ENCODE measurements at regions not wholly inside any gene's neighbourhood (a gene's known extent, or its start where the extent isn't known, plus 50 kb on each side); places are given as distances from the start of the nearest gene placed in this dataset.
"Not testable (repeated sequence)": the region's sequence is repeated elsewhere in the genome, so short reads cannot be mapped to it uniquely, and the experiment has no call there.

GRCh38 chr3:22843854-22844253 lies 359.3 kb upstream of the UBE2E2 start:
- no peak overlapping the region for H3K27ac ChIP-seq
- no peak for TF ChIP-seq CTCF (conservative IDR thresholded peaks at IDR 0.05)

- TF ChIP-seq CTCF (conservative IDR thresholded peaks at IDR 0.05) = no peak
- H3K27ac ChIP-seq = no peak overlapping the region
Observed at GRCh38 chr3:22846566-22846965, 356.6 kb upstream of the UBE2E2 start.

GRCh38 chr3:22849583-22849982 lies 353.5 kb upstream of the UBE2E2 start:
- H3K27ac ChIP-seq = not testable (repeated sequence)

GRCh38 chr3:22856811-22857210 lies 346.3 kb upstream of the UBE2E2 start:
- no peak overlapping the region for H3K27ac ChIP-seq
- no peak for TF ChIP-seq CTCF (conservative IDR thresholded peaks at IDR 0.05)

- TF ChIP-seq CTCF (conservative IDR thresholded peaks at IDR 0.05) = no peak
Observed at GRCh38 chr3:22858486-22858885, 344.6 kb upstream of the UBE2E2 start.

GRCh38 chr3:22859618-22860017 lies 343.5 kb upstream of the UBE2E2 start:
- no peak for TF ChIP-seq CTCF (conservative IDR thresholded peaks at IDR 0.05)
- H3K27ac ChIP-seq = peak overlapping the region; percentile 48

More at GRCh38 chr3:22858486-22858885, 344.6 kb upstream of the UBE2E2 start:
- H3K27ac ChIP-seq = peak overlapping the region; percentile 48

GRCh38 chr3:22861426-22861825 lies 341.7 kb upstream of the UBE2E2 start:
- no peak overlapping the region for H3K27ac ChIP-seq

GRCh38 chr3:22862111-22862510 lies 341.0 kb upstream of the UBE2E2 start:
- H3K27ac ChIP-seq = no peak overlapping the region
- no peak for TF ChIP-seq CTCF (conservative IDR thresholded peaks at IDR 0.05)

More at GRCh38 chr3:22861426-22861825, 341.7 kb upstream of the UBE2E2 start:
- TF ChIP-seq CTCF (conservative IDR thresholded peaks at IDR 0.05) = no peak

- H3K27ac ChIP-seq = not testable (repeated sequence)
Observed at GRCh38 chr3:22882834-22883233, 320.3 kb upstream of the UBE2E2 start.
